ENCODE measurements at regions not wholly inside any gene's neighbourhood (a gene's known extent, or its start where the extent isn't known, plus 50 kb on each side); places are given as distances from the start of the nearest gene placed in this dataset.
A peak's percentile ranks its signal among the peaks of the same experiment; 100 is the strongest.

GRCh38 chr20:6703047-6703446, 64.4 kb upstream of the BMP2 start:
- peaks cover 0 to 42% (median 13%) of the 10 kb centered on the region in 4 donors for H3K4me1 ChIP-seq
- peak overlapping the region; percentile 62 to 84 for H3K27ac ChIP-seq
- H3K27me3 ChIP-seq: no peaks in the 10 kb centered on the region
- intact Hi-C loops (cut with DNase I; ENCODE audit: low total_unique reads): no loop called here
- no peak overlapping the region for H3K4me3 ChIP-seq
- no peak for DNase-seq
- H3K36me3 ChIP-seq: no peaks in the 10 kb centered on the region
- H3K9me3 ChIP-seq: no peaks in the 10 kb centered on the region
- TF ChIP-seq CTCF (IDR thresholded peaks at IDR 0.05): no peak

- H3K9me3 ChIP-seq: no peaks in the 10 kb centered on the region
- no peaks in the 10 kb centered on the region for H3K27me3 ChIP-seq
- no peak for DNase-seq
- H3K36me3 ChIP-seq: no peaks in the 10 kb centered on the region
- no peak overlapping the region for H3K27ac ChIP-seq
- no peak overlapping the region for H3K4me3 ChIP-seq
- no peak for TF ChIP-seq CTCF (IDR thresholded peaks at IDR 0.05)
- peaks cover 0 to 33% (median 10%) of the 10 kb centered on the region in 4 donors for H3K4me1 ChIP-seq
- intact Hi-C loops (cut with DNase I; ENCODE audit: low total_unique reads): no loop called here
Observed at GRCh38 chr20:6702144-6702543, 65.3 kb upstream of the BMP2 start.

- no peaks in the 10 kb centered on the region for H3K9me3 ChIP-seq
- TF ChIP-seq CTCF (IDR thresholded peaks at IDR 0.05): no peak
- no peak overlapping the region for H3K4me3 ChIP-seq
- no peak overlapping the region for H3K27ac ChIP-seq
- DNase-seq: peak; percentile 59 to 77
- H3K4me1 ChIP-seq: peaks cover 0 to 32% (median 10%) of the 10 kb centered on the region in 4 donors
- no peaks in the 10 kb centered on the region for H3K27me3 ChIP-seq
- no peaks in the 10 kb centered on the region for H3K36me3 ChIP-seq
- intact Hi-C loops (cut with DNase I; ENCODE audit: low total_unique reads): no loop called here
Observed at GRCh38 chr20:6700563-6701329, 66.7 kb upstream of the BMP2 start.

GRCh38 chr20:6699921-6700562, 67.4 kb upstream of the BMP2 start:
- Histone ChIP-seq H3K4me3 (no peak overlapping the region), H3K9me3 (no peaks in the 10 kb centered on the region), H3K4me1 (peaks cover 0 to 28% (median 8%) of the 10 kb centered on the region in 4 donors), H3K27ac (no peak overlapping the region), H3K27me3 (no peaks in the 10 kb centered on the region), H3K36me3 (no peaks in the 10 kb centered on the region)
- intact Hi-C loops (cut with DNase I; ENCODE audit: low total_unique reads): no loop called here
- no peak for TF ChIP-seq CTCF (IDR thresholded peaks at IDR 0.05)
- DNase-seq: no peak

- Histone ChIP-seq H3K9me3 (no peaks in the 10 kb centered on the region), H3K27me3 (no peaks in the 10 kb centered on the region), H3K36me3 (no peaks in the 10 kb centered on the region), H3K4me1 (peaks cover 0 to 15% (median 3%) of the 10 kb centered on the region in 4 donors), H3K4me3 (no peak overlapping the region), H3K27ac (no peak overlapping the region)
- intact Hi-C loops (cut with DNase I; ENCODE audit: low total_unique reads): no loop called here
- no peak for DNase-seq
- no peak for TF ChIP-seq CTCF (IDR thresholded peaks at IDR 0.05)
Observed at GRCh38 chr20:6698723-6699122, 68.8 kb upstream of the BMP2 start.
